ENCODE measurements at regions not wholly inside any gene's neighbourhood (a gene's known extent, or its start where the extent isn't known, plus 50 kb on each side); places are given as distances from the start of the nearest gene placed in this dataset.

GRCh38 chr3:174791161-174791560 lies 68.0 kb upstream of the NAALADL2 start:
- Mint-ChIP-seq H3K27ac (no peak overlapping the region), H3K4me1 (ENCODE audit: unreplicated experiment) (no peaks in the 10 kb centered on the region), H3K9me3 (no peaks in the 10 kb centered on the region), H3K36me3 (no peaks in the 10 kb centered on the region), H3K4me3 (no peak overlapping the region), H3K27me3 (no peaks in the 10 kb centered on the region)
- no peak for DNase-seq (ENCODE audit: extremely low spot score, unreplicated experiment)
- TF ChIP-seq CTCF (conservative IDR thresholded peaks at IDR 0.05) = no peak

- Mint-ChIP-seq H3K4me1 (ENCODE audit: unreplicated experiment) (no peaks in the 10 kb centered on the region), H3K27ac (no peak overlapping the region), H3K27me3 (no peaks in the 10 kb centered on the region), H3K4me3 (no peak overlapping the region), H3K9me3 (no peaks in the 10 kb centered on the region), H3K36me3 (no peaks in the 10 kb centered on the region)
- TF ChIP-seq CTCF (conservative IDR thresholded peaks at IDR 0.05) = no peak
- no peak for DNase-seq (ENCODE audit: extremely low spot score, unreplicated experiment)
Observed at GRCh38 chr3:174792864-174793263, 66.3 kb upstream of the NAALADL2 start.
